ENCODE measurements at regions not wholly inside any gene's neighbourhood (a gene's known extent, or its start where the extent isn't known, plus 50 kb on each side); places are given as distances from the start of the nearest gene placed in this dataset.
"Not testable (repeated sequence)": the region's sequence is repeated elsewhere in the genome, so short reads cannot be mapped to it uniquely, and the experiment has no call there.

DNA sequence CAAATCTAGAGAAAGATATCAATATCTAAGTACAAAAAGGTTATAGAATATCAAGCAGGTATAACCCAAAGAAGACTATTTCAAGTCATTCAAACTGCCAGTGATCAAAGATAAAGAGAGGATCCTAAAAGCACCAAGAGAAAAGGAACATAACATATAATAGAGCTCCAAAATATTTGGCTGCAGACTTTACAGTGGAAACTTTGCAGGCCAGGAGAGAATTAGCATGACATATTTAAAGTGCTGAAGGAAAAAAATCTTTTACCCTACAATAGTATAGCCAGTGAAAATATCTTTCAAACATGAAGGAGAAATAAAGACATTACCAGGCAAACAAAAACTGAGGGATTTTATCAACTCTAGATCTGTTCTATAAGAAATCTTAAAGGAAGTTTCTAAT lies 254.3 kb upstream of the ARHGEF26 start:
- no peak overlapping the region for H3K4me3 Mint-ChIP-seq
- no peaks in the 10 kb centered on the region for H3K36me3 Mint-ChIP-seq
- DNase-seq, result no peak
- peaks cover 3% of the 10 kb centered on the region for H3K27me3 Mint-ChIP-seq
- H3K9me3 Mint-ChIP-seq, result no peaks in the 10 kb centered on the region
- no peak overlapping the region for H3K27ac Mint-ChIP-seq
- no peaks in the 10 kb centered on the region for H3K4me1 Mint-ChIP-seq
- POLR2A ChIA-PET, result interaction anchor here (0.6 kb wide), 1 partner anchor 94 kb away, joined by 3 read pairs; no protein-coding TSS in a partner anchor
- no peak for ATAC-seq (ENCODE audit: low read depth)

DNA sequence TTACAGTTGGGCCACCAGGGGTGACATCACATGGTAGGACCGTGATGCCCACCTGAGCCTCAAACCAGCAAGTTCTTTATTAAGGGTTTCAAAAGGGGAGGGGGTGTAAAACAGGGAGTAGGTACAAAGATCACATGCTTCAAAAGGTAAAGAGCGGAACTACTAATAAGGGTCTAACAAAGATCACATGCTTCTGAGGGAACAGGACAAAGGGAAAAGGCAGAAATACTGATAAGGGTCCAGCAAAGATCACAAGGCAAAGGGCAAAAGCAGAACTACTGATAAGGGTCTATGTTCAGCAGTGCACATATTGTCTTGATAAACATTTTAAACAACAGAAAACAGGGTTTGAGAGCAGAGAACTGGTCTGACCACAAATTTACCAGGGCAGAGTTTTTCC lies 246.8 kb upstream of the ARHGEF26 start:
- ATAC-seq (ENCODE audit: low read depth); H3K27me3 Mint-ChIP-seq; DNase-seq; H3K4me3 Mint-ChIP-seq; POLR2A ChIA-PET; H3K36me3 Mint-ChIP-seq; H3K4me1 Mint-ChIP-seq; H3K27ac Mint-ChIP-seq; H3K9me3 Mint-ChIP-seq: not testable (repeated sequence)

DNA sequence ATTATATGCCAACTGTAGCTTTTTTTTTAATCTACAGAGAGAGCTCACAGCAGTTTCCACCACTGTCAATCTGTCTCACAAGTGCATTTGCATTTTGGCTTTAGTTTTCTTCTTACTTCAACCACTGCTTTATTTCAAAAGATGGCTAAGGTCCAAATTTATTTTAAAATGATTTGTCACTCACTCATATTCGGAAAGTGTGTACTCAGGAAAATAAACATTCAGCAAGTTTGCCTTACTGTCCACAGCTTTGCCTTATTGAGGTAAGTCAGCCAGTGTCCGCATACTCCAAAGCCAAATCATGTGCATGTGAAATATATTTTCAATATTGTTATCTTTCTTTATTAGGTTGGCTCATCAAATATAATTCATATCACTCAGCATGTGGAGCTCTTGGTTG lies 240.7 kb upstream of the ARHGEF26 start:
- H3K4me3 Mint-ChIP-seq, result no peak overlapping the region
- no peaks in the 10 kb centered on the region for H3K36me3 Mint-ChIP-seq
- ATAC-seq (ENCODE audit: low read depth) (no peak), DNase-seq (no peak)
- H3K4me1 Mint-ChIP-seq, result no peaks in the 10 kb centered on the region
- H3K27me3 Mint-ChIP-seq, result peaks cover 5% of the 10 kb centered on the region
- peaks cover 1% of the 10 kb centered on the region for H3K9me3 Mint-ChIP-seq
- H3K27ac Mint-ChIP-seq, result no peak overlapping the region
- POLR2A ChIA-PET, result no interaction called here

DNA sequence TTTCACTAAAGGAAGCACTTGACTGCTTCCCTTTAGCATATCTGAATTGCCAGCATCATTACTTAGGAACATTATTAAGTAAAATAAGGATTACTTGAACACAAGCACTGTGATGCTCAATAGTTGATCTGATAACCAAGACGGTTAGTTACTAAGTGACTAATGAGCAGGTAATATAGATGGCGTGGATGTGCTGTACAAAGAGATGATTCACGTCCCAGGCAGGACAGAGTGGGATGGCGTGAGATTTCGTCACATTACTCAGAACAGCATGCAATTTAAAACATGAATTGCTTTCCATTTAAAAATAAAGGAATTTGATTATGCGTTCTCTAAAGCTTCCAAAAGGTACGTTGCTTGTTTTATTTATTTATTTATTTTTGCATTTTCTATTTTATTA lies 240.0 kb upstream of the ARHGEF26 start:
- Mint-ChIP-seq H3K27ac (no peak overlapping the region), H3K4me1 (no peaks in the 10 kb centered on the region), H3K36me3 (no peaks in the 10 kb centered on the region), H3K9me3 (no peaks in the 10 kb centered on the region), H3K4me3 (no peak overlapping the region), H3K27me3 (peaks cover 5% of the 10 kb centered on the region)
- POLR2A ChIA-PET, result no interaction called here
- no peak for DNase-seq
- ATAC-seq (ENCODE audit: low read depth), result no peak

DNA sequence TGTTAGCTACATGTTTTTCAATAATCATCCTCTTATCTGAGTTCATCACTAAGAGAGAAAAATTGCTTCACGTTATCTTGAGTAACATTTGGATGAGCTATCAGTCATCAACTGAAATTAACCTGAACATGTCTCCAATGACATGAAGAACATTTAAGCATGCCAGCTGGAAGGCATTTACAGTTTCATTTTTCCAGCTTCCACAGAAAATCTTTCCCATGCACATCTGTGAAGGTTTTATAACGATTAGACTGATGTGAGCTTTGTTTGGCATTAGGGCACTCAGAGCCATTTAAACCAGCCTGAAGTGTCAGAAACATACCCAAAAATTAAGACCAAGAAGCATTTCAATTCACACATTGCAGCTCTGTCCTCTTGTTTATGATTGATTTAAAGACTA lies 235.8 kb upstream of the ARHGEF26 start:
- no peaks in the 10 kb centered on the region for H3K36me3 Mint-ChIP-seq
- H3K4me3 Mint-ChIP-seq, result no peak overlapping the region
- POLR2A ChIA-PET, result no interaction called here
- DNase-seq (no peak), ATAC-seq (ENCODE audit: low read depth) (no peak)
- no peaks in the 10 kb centered on the region for H3K27me3 Mint-ChIP-seq
- H3K27ac Mint-ChIP-seq, result no peak overlapping the region
- no peaks in the 10 kb centered on the region for H3K4me1 Mint-ChIP-seq
- no peaks in the 10 kb centered on the region for H3K9me3 Mint-ChIP-seq

DNA sequence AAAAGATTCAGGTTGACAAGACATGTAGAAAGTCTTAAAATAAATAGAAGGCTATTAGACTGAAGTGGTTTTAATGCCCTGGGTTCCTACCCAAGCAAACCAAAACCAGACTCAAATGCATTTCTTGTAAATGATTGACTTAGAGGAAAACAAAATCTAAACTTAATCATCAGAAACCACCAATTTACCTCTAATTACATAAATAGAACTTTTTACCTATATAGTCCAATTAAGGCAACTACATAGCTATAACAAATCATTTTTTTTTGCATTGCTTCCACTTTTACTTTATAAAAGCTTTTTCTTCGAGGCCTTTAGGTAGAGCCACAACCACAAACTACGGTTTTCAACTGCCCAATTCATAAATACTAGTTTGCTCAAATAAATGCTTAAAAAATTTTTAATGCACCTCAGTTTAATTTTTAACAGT lies 231.3 kb upstream of the ARHGEF26 start:
- H3K36me3 Mint-ChIP-seq, result no peaks in the 10 kb centered on the region

DNA sequence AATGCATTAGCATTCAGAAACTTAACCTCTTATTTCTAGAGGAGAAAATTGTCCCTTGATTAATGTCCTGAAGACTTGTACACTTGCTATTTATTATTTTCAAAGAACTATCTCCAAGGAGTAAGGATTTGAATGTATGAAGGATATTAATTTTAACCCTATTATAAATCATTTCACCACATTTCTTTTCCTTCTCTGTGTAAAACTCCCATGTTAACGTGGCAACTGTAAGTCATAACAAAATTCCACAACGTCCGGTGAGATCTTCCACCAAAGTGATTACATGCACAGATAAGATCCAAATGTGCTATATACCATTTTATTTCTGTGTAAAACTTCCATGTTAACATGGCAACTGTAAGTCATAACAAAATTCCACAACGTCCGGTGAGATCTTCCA lies 229.1 kb upstream of the ARHGEF26 start:
- Mint-ChIP-seq H3K27ac (no peak overlapping the region), H3K4me3 (no peak overlapping the region), H3K4me1 (no peaks in the 10 kb centered on the region), H3K36me3 (no peaks in the 10 kb centered on the region), H3K9me3 (no peaks in the 10 kb centered on the region), H3K27me3 (no peaks in the 10 kb centered on the region)
- POLR2A ChIA-PET, result no interaction called here
- DNase-seq (no peak), ATAC-seq (ENCODE audit: low read depth) (no peak)

More for the DNA sequence above, 231.3 kb upstream of the ARHGEF26 start:
- Mint-ChIP-seq H3K27me3 (no peaks in the 10 kb centered on the region), H3K4me1 (no peaks in the 10 kb centered on the region), H3K9me3 (no peaks in the 10 kb centered on the region), H3K4me3 (no peak overlapping the region), H3K27ac (no peak overlapping the region)
- DNase-seq, result no peak
- ATAC-seq (ENCODE audit: low read depth), result no peak
- POLR2A ChIA-PET, result no interaction called here

DNA sequence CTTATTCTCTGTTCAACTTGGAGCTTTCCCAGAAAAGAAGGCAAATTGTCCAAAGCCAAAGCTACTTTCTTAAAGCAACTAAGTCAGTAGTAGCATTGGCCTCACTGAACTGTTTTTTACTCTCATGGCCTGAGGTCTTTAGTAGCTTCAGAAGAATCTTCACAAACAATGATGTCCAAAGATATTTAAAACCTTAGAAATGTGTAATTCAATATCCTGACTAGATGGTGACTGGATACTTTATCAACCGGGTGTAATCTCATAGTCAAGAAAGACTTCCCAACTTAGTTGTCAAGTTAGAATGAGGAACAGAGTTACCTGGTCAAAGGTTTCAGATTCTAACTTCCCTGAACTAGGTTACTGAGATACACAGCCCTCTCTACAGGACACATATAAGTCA lies 226.3 kb upstream of the ARHGEF26 start:
- H3K27me3 Mint-ChIP-seq, result no peaks in the 10 kb centered on the region
- DNase-seq, result no peak
- POLR2A ChIA-PET, result no interaction called here
- no peak overlapping the region for H3K4me3 Mint-ChIP-seq
- no peak for ATAC-seq (ENCODE audit: low read depth)
- no peak overlapping the region for H3K27ac Mint-ChIP-seq
- H3K9me3 Mint-ChIP-seq, result no peaks in the 10 kb centered on the region
- H3K4me1 Mint-ChIP-seq, result no peaks in the 10 kb centered on the region
- no peaks in the 10 kb centered on the region for H3K36me3 Mint-ChIP-seq

DNA sequence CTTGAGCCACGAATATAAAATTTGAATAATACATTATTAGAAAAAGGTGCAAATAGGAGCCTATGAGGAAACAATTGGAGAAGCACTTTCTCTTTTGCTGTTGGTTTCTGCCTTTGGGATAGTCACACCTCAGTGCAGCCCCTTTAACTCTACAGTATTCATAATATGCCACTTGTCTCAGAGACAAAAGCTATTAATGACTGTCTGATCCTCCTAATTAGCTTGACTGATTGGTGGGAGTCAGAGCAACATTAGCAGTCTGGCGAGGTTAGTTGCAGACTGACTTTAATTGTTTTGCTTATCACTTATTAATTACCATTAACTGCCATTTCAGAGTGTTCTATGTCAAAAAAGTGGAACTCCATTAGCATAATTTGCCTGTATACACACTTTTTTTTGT lies 225.0 kb upstream of the ARHGEF26 start:
- POLR2A ChIA-PET, result no interaction called here
- ATAC-seq (ENCODE audit: low read depth) (no peak), DNase-seq (no peak)
- Mint-ChIP-seq H3K4me1 (no peaks in the 10 kb centered on the region), H3K36me3 (no peaks in the 10 kb centered on the region), H3K4me3 (no peak overlapping the region), H3K27ac (no peak overlapping the region), H3K27me3 (peaks cover 3% of the 10 kb centered on the region), H3K9me3 (no peaks in the 10 kb centered on the region)

DNA sequence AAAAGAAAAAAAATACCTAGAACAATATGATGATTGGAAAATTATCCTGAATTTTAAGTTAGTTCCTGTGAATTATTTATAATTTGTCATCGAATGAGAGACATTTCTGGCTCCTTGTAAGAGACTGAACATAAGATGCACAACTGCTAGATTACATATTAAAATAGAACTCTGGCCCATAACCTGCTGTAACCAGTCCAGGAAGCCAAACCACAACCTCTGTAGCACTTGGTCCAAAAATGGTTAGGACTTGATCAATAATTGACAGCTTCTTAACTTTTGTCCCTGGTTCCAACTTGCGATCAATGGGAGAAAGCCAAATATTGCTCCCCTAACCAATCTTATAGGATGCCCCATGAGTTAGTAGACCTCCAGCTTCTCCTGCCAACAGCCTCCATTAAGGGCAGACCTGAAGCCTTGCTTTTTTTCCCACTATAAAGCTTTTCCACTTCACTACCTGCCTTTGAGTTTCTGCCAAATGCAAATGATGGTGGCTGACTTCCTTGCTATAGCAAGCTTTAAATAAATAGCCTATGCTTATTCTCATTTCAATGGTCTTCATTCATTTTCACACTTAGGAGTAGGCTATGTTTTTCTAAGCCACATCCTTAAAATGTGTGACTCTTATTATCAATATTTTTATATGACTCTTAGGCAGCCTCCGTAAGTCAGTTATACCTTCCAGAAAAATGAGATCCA lies 224.0 kb upstream of the ARHGEF26 start:
- POLR2A ChIA-PET, result no interaction called here
- DNase-seq, result no peak
- ATAC-seq (ENCODE audit: low read depth), result no peak
- Mint-ChIP-seq H3K4me1 (no peaks in the 10 kb centered on the region), H3K27me3 (peaks cover 3% of the 10 kb centered on the region), H3K4me3 (no peak overlapping the region), H3K27ac (no peak overlapping the region), H3K36me3 (no peaks in the 10 kb centered on the region), H3K9me3 (no peaks in the 10 kb centered on the region)

DNA sequence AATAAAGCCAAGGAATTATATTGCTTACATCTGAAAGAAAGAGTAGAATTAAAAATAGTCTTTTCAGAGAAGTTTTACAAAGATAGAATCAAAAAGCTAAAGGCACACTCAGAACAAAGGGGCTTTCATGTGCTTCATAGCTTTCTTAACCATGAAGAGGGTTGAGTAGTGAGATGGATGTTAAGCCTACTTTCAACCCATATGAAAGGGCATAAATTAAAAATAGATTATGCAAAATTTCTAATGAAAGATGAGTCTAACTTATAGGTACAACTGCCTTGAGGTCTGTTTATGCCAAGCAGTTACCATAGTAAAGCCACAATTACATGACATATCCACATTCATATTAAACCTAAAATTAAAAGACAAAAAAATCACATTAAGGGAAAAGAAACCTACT lies 223.3 kb upstream of the ARHGEF26 start:
- peaks cover 3% of the 10 kb centered on the region for H3K27me3 Mint-ChIP-seq
- no peaks in the 10 kb centered on the region for H3K9me3 Mint-ChIP-seq
- H3K36me3 Mint-ChIP-seq, result no peaks in the 10 kb centered on the region
- no peak for DNase-seq
- H3K4me3 Mint-ChIP-seq, result no peak overlapping the region
- no peak overlapping the region for H3K27ac Mint-ChIP-seq
- ATAC-seq (ENCODE audit: low read depth), result no peak
- no peaks in the 10 kb centered on the region for H3K4me1 Mint-ChIP-seq
- POLR2A ChIA-PET, result no interaction called here

DNA sequence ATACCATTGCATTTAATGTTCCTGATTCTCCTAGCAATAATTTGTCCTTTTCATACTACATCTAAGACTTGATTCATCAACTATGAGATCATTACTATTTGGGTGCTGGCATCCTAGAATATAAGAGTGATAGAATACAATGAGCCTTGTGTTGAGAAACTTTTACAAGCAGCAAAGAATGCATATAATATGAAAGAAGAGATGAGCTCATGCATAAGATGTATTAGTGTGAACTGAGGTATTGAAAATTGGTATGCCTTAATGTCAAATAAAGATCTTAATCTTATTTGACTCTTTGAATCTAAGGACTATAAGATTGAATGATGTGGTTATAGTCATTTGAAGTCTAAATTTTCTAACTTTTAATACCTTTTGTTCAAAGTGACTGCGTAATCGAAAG lies 220.0 kb upstream of the ARHGEF26 start:
- peaks cover 3% of the 10 kb centered on the region for H3K27me3 Mint-ChIP-seq
- ATAC-seq (ENCODE audit: low read depth) (no peak), DNase-seq (no peak)
- H3K27ac Mint-ChIP-seq, result no peak overlapping the region
- POLR2A ChIA-PET, result no interaction called here
- H3K4me1 Mint-ChIP-seq, result no peaks in the 10 kb centered on the region
- H3K9me3 Mint-ChIP-seq, result peaks cover 2% of the 10 kb centered on the region
- H3K4me3 Mint-ChIP-seq, result no peak overlapping the region
- H3K36me3 Mint-ChIP-seq, result no peaks in the 10 kb centered on the region

DNA sequence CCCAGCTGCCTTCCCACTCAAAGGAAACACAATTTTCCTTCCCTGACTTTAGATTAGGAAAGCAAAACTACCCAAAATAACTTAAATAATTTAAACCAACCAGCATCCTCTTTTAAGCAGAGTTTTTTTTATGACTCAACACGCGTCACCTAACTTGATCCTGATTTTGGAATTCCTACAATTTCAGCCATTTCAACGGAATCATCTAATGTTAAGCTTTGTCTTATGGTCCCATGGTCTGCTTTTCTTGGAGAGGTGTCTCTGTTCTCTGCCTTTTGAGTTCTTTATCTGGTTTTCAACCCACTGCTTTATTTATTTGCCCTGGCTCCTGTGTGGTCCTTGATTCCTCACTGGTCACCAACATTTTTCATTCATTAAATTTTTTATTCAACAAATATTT lies 219.2 kb upstream of the ARHGEF26 start:
- Mint-ChIP-seq H3K4me1 (no peaks in the 10 kb centered on the region), H3K27ac (no peak overlapping the region), H3K4me3 (no peak overlapping the region), H3K36me3 (no peaks in the 10 kb centered on the region), H3K9me3 (peaks cover 2% of the 10 kb centered on the region), H3K27me3 (peaks cover 3% of the 10 kb centered on the region)
- no peak for DNase-seq
- no peak for ATAC-seq (ENCODE audit: low read depth)
- POLR2A ChIA-PET, result no interaction called here

DNA sequence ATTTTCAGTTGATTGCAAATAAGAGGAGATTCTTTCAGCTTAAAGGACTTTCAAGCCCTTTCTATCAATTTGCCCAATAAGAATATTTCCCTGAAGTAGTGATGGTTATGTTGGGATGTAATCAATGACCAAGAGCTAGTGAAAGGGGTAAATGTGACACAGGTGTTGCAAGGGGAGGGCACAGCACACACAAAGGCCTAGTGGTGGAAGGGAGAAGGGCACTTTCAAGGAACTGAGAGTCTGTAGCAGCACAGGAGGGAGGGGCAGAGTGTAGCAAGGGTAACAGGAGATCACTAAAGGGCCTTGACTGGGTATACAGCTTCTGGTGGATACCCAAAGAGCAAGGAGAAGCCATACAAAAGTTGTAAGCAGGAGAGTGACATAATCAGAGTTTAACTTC lies 217.8 kb upstream of the ARHGEF26 start:
- Mint-ChIP-seq H3K4me3 (no peak overlapping the region), H3K9me3 (peaks cover 2% of the 10 kb centered on the region), H3K27me3 (peaks cover 3% of the 10 kb centered on the region), H3K36me3 (no peaks in the 10 kb centered on the region), H3K4me1 (no peaks in the 10 kb centered on the region), H3K27ac (no peak overlapping the region)
- POLR2A ChIA-PET, result no interaction called here
- ATAC-seq (ENCODE audit: low read depth), result no peak
- DNase-seq, result no peak

DNA sequence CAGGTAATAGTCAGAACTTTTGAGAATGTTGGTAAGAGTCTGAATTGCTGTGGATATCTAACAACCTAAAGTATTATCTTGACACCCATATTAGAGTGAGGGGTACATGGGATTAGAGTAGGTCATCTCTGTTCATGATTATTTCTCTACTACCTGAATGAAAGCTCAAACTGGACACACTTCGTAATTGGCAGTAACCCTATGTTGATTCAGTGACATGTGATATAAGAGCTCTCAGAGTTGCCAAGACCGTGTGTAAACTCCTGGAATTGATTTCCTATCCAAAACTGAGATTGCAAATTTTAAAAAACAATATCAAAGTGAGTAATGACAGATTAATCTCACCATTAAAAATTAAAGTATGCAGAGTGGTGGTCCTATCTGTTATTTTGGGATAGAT lies 214.8 kb upstream of the ARHGEF26 start:
- ATAC-seq (ENCODE audit: low read depth) (no peak), DNase-seq (no peak)
- Mint-ChIP-seq H3K36me3 (no peaks in the 10 kb centered on the region), H3K4me3 (no peak overlapping the region), H3K27me3 (no peaks in the 10 kb centered on the region), H3K9me3 (peaks cover 2% of the 10 kb centered on the region), H3K4me1 (no peaks in the 10 kb centered on the region), H3K27ac (no peak overlapping the region)
- POLR2A ChIA-PET, result no interaction called here
